A673 (cell line): ENCODE measurements at regions not wholly inside any gene's neighbourhood (a gene's known extent, or its start where the extent isn't known, plus 50 kb on each side); places are given as distances from the start of the nearest gene placed in this dataset.

Experiments used
- CTCF ChIP-seq: fragments of 300-800, 200-600 bp; sonication (generic); conservative IDR thresholded peaks from 2 replicates; pipeline ENCODE4 v1.5.1; 2017; ENCODE audit warnings: low read depth, mild to moderate bottlenecking, antibody characterized with exemption, low read length, moderate library complexity, mixed read lengths
- EZH2 ChIP-seq: fragments of 200-600 bp; sonication (generic); IDR thresholded peaks from 2 replicates; pipeline ENCODE4 v1.6.1; 2017; ENCODE audit warnings: borderline replicate concordance, low read depth, mild to moderate bottlenecking, mixed read lengths, antibody characterized with exemption, low read length; ENCODE audit not compliant: poor library complexity, severe bottlenecking

- no peak for TF ChIP-seq CTCF
- TF ChIP-seq EZH2 = no peak
Observed at GRCh38 chrX:107508925-107509324, 59.5 kb downstream of the FRMPD3 start.
